Mesothelial cell of epicardium (in vitro differentiated cells): ENCODE measurements at regions not wholly inside any gene's neighbourhood (a gene's known extent, or its start where the extent isn't known, plus 50 kb on each side); places are given as distances from the start of the nearest gene placed in this dataset.
"Not testable (repeated sequence)": the region's sequence is repeated elsewhere in the genome, so short reads cannot be mapped to it uniquely, and the experiment has no call there.

Experiments used
- DNase-seq, 2 experiments: peaks; one replicate each; pipeline ENCODE4 v3.0.0; 2021; ENCODE audit warnings: low spot score in 2 of 2; ENCODE audit not compliant: unreplicated experiment in 2 of 2
- H3K27ac Mint-ChIP-seq: 2 replicates; pipeline ENCODE4 v1.8.0; 2021; ENCODE audit warnings: mixed read lengths
- H3K27me3 Mint-ChIP-seq: 2 replicates; pipeline ENCODE4 v1.8.0; 2021; ENCODE audit warnings: low read depth, mixed read lengths
- H3K36me3 Mint-ChIP-seq: 2 replicates; pipeline ENCODE4 v1.8.0; 2021; ENCODE audit warnings: mixed read lengths
- H3K4me1 Mint-ChIP-seq: 2 replicates; pipeline ENCODE4 v1.8.0; 2021; ENCODE audit warnings: mixed read lengths
- H3K4me3 Mint-ChIP-seq: 2 replicates; pipeline ENCODE4 v1.8.0; 2021; ENCODE audit warnings: mild to moderate bottlenecking, moderate library complexity, mixed read lengths
- H3K9me3 Mint-ChIP-seq: 2 replicates; pipeline ENCODE4 v1.8.0; 2021; ENCODE audit warnings: mixed read lengths
- CTCF ChIP-seq: fragments of 200-600 bp; sonication (generic); IDR thresholded peaks from one replicate; pipeline ENCODE4 v1.5.0; 2021; ENCODE audit warnings: antibody characterized with exemption; ENCODE audit not compliant: unreplicated experiment

DNA sequence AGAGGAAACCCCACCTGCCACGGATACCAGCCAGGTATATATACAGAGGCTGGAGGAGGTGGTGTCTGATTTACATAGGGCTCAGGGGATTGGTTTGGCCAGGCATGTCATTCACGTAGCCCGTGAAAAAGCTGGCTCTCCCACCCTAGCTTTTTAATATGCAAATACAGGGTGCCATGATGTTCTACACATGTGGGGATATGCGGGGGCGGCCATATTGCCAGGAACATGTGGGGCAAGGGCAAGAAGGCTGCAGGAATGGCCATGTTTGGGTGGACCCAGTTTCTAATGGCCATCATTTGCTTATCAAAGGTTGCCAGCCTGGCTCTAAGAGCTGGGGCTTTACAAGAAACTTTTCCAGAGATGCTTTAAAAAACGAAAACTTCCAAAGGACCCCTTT lies 131.5 kb upstream of the KIF5B start:
- H3K36me3 Mint-ChIP-seq: no peaks in the 10 kb centered on the region
- no peak for TF ChIP-seq CTCF
- no peak overlapping the region for H3K27ac Mint-ChIP-seq
- DNase-seq: no peak
- H3K9me3 Mint-ChIP-seq: no peaks in the 10 kb centered on the region
- H3K27me3 Mint-ChIP-seq: no peaks in the 10 kb centered on the region
- no peak overlapping the region for H3K4me3 Mint-ChIP-seq
- H3K4me1 Mint-ChIP-seq: no peaks in the 10 kb centered on the region

DNA sequence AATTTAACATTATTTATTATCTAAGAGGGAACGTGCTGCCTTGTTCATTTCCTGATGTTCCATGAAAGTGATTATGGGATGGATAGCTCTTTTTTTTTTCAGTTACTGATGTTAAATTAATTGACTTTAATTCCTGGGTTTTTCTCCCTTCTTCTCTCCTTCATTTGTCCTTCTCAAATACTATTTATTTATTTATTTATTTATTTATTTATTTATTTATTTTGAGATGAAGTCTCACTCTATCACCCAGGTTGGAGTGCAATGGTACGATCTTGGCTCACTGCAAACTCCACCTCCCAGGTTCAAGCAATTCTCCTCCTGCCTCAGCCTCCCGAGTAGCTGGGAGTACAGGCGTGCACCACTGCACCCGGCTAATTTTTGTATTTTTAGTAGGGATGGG lies 127.4 kb upstream of the KIF5B start:
- not testable (repeated sequence) for H3K27me3 Mint-ChIP-seq, H3K4me1 Mint-ChIP-seq, H3K27ac Mint-ChIP-seq, DNase-seq, H3K36me3 Mint-ChIP-seq, H3K9me3 Mint-ChIP-seq, H3K4me3 Mint-ChIP-seq

GRCh38 chr10:32182476-32182875 lies 126.3 kb upstream of the KIF5B start:
- Mint-ChIP-seq H3K4me1 (peaks cover 9% of the 10 kb centered on the region), H3K36me3 (no peaks in the 10 kb centered on the region), H3K9me3 (no peaks in the 10 kb centered on the region), H3K27me3 (no peaks in the 10 kb centered on the region), H3K4me3 (no peak overlapping the region), H3K27ac (no peak overlapping the region)
- no peak for DNase-seq
- no peak for TF ChIP-seq CTCF

DNA sequence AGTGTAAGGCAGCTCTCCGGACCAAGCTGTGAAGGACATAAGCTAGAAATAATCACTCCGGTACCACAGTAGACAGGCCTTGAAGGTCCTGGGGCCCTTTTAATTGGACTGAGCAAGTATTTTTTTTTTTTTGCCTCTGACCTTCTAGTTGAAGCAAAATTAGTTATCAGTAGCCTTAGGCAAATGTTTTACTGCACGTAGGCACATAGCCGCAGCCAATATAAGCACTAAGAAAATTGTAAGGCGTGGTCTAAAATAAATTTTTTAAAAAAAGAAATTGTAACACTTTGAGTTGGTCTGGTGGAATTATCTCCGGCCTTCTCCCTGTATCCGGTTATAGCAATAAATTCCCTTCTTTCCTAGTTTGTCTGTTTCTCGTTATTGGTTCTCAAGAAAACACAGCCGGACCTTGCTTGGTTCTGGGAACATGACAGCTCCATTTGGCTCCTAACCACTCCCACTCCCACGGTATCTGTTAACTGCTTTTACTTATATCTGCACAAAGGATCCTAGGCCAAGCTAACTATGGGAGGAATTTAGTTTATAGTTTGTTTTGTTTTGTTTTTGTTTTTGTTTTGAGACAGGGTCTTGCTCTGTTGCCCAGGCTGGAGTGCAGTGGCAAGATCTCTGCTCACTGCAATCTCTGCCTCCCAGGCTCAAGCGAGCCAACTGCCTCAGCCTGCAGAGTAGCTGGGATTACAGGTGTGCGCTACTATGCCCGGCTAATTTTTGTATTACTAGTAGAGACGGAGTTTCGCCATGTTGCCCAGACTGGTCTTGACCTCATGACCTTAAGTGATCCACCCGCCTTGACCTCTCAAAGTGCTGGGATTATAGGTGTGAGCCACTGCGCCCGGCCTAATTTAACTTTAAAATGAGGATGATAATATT lies 124.4 kb upstream of the KIF5B start:
- no peaks in the 10 kb centered on the region for H3K27me3 Mint-ChIP-seq
- no peak for DNase-seq
- no peaks in the 10 kb centered on the region for H3K9me3 Mint-ChIP-seq
- TF ChIP-seq CTCF: no peak
- peaks cover 9% of the 10 kb centered on the region for H3K4me1 Mint-ChIP-seq
- H3K4me3 Mint-ChIP-seq: no peak overlapping the region
- peak overlapping the region; percentile 31 for H3K27ac Mint-ChIP-seq
- H3K36me3 Mint-ChIP-seq: no peaks in the 10 kb centered on the region

- Mint-ChIP-seq H3K4me3 (no peak overlapping the region), H3K36me3 (no peaks in the 10 kb centered on the region), H3K27me3 (no peaks in the 10 kb centered on the region), H3K4me1 (peaks cover 9% of the 10 kb centered on the region), H3K9me3 (no peaks in the 10 kb centered on the region), H3K27ac (no peak overlapping the region)
- no peak for TF ChIP-seq CTCF
- no peak for DNase-seq
These were observed 123.6 kb upstream of the KIF5B start for GRCh38 chr10:32179836-32180235.

- not testable (repeated sequence) for H3K27me3 Mint-ChIP-seq, H3K27ac Mint-ChIP-seq, DNase-seq, H3K4me1 Mint-ChIP-seq, H3K9me3 Mint-ChIP-seq, H3K36me3 Mint-ChIP-seq, H3K4me3 Mint-ChIP-seq
These were observed 121.4 kb upstream of the KIF5B start for GRCh38 chr10:32177594-32177993.
